ENCODE measurements at regions not wholly inside any gene's neighbourhood (a gene's known extent, or its start where the extent isn't known, plus 50 kb on each side); places are given as distances from the start of the nearest gene placed in this dataset.

DNA sequence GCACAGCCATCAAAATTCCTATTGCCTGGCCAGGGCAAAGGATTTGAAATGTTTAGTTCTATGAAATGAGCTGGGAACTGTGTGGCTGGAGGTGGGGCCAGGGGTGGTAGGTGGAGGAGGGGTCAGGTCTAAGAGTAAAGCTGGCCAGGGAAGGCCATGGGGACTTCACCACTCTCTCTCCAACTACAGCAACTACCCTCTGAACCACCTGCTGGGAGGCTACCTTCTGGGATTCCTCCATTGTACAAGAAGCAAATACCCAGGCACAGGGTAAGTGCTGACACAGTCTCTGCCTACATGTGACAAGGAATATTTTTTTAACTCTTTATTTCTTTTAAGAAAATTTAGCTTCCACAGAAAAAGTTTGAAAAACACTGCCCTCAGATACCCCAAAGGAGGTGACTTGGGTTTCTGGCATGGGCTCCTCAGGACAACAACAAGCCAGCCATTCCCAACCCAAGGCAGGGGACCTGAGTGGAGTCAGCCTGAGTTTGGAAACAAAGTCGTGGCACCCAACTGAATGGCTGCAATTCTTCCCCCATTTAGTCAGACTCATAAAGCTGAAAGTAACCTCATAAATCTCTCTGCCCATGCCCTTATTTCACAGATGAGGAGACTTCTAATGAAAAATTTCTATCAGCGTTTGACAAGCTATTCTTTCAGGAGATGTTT lies 593.8 kb upstream of the DIPK2B start:
- POLR2A ChIA-PET, result no interaction called here
- WGBS (ENCODE audit: insufficient coverage, low coverage, missing lambda C conversion rate), result 4% methylated on average over 2 of the region's 2 CpGs
- intact Hi-C loops (cut with micrococcal nuclease), result no loop called here
- TF ChIP-seq ILK (tag; IDR thresholded peaks at IDR 0.05; ENCODE audit: borderline replicate concordance, low read depth), result no peak
- no peak for TF ChIP-seq ZNF699 (CRISPR knock-in tag; IDR thresholded peaks at IDR 0.05; ENCODE audit: insufficient replicate concordance)
- no peak for TF ChIP-seq EP300 (IDR thresholded peaks at IDR 0.05; ENCODE audit: low read length)
- no peak for TF ChIP-seq ZBTB17 (CRISPR knock-in tag; IDR thresholded peaks at IDR 0.05)
- TF ChIP-seq, protein P1, sequence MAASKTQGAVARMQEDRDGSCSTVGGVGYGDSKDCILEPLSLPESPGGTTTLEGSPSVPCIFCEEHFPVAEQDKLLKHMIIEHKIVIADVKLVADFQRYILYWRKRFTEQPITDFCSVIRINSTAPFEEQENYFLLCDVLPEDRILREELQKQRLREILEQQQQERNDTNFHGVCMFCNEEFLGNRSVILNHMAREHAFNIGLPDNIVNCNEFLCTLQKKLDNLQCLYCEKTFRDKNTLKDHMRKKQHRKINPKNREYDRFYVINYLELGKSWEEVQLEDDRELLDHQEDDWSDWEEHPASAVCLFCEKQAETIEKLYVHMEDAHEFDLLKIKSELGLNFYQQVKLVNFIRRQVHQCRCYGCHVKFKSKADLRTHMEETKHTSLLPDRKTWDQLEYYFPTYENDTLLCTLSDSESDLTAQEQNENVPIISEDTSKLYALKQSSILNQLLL (CRISPR knock-in tag; IDR thresholded peaks at IDR 0.05; ENCODE audit: borderline replicate concordance), result no peak
- TF ChIP-seq GTF2F1 (IDR thresholded peaks at IDR 0.05; ENCODE audit: low read depth, low read length), result no peak
- TF ChIP-seq TEAD4 (IDR thresholded peaks at IDR 0.05; ENCODE audit: low read length), result no peak
- no peak for TF ChIP-seq TEAD4 (CRISPR knock-in tag; IDR thresholded peaks at IDR 0.05; ENCODE audit: borderline replicate concordance)
- TF ChIP-seq, protein P2, sequence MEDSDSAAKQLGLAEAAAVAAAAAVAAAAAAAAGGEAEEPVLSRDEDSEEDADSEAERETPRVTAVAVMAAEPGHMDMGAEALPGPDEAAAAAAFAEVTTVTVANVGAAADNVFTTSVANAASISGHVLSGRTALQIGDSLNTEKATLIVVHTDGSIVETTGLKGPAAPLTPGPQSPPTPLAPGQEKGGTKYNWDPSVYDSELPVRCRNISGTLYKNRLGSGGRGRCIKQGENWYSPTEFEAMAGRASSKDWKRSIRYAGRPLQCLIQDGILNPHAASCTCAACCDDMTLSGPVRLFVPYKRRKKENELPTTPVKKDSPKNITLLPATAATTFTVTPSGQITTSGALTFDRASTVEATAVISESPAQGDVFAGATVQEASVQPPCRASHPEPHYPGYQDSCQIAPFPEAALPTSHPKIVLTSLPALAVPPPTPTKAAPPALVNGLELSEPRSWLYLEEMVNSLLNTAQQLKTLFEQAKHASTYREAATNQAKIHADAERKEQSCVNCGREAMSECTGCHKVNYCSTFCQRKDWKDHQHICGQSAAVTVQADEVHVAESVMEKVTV (CRISPR knock-in tag; IDR thresholded peaks at IDR 0.05), result no peak
- TF ChIP-seq, protein P3, sequence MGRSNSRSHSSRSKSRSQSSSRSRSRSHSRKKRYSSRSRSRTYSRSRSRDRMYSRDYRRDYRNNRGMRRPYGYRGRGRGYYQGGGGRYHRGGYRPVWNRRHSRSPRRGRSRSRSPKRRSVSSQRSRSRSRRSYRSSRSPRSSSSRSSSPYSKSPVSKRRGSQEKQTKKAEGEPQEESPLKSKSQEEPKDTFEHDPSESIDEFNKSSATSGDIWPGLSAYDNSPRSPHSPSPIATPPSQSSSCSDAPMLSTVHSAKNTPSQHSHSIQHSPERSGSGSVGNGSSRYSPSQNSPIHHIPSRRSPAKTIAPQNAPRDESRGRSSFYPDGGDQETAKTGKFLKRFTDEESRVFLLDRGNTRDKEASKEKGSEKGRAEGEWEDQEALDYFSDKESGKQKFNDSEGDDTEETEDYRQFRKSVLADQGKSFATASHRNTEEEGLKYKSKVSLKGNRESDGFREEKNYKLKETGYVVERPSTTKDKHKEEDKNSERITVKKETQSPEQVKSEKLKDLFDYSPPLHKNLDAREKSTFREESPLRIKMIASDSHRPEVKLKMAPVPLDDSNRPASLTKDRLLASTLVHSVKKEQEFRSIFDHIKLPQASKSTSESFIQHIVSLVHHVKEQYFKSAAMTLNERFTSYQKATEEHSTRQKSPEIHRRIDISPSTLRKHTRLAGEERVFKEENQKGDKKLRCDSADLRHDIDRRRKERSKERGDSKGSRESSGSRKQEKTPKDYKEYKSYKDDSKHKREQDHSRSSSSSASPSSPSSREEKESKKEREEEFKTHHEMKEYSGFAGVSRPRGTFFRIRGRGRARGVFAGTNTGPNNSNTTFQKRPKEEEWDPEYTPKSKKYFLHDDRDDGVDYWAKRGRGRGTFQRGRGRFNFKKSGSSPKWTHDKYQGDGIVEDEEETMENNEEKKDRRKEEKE (IDR thresholded peaks at IDR 0.05; ENCODE audit: borderline replicate concordance in 1 of 2, control insufficient read depth in 1 of 2, low read depth in 2 of 2, low read length in 1 of 2), result no peak
- TF ChIP-seq, protein P4, sequence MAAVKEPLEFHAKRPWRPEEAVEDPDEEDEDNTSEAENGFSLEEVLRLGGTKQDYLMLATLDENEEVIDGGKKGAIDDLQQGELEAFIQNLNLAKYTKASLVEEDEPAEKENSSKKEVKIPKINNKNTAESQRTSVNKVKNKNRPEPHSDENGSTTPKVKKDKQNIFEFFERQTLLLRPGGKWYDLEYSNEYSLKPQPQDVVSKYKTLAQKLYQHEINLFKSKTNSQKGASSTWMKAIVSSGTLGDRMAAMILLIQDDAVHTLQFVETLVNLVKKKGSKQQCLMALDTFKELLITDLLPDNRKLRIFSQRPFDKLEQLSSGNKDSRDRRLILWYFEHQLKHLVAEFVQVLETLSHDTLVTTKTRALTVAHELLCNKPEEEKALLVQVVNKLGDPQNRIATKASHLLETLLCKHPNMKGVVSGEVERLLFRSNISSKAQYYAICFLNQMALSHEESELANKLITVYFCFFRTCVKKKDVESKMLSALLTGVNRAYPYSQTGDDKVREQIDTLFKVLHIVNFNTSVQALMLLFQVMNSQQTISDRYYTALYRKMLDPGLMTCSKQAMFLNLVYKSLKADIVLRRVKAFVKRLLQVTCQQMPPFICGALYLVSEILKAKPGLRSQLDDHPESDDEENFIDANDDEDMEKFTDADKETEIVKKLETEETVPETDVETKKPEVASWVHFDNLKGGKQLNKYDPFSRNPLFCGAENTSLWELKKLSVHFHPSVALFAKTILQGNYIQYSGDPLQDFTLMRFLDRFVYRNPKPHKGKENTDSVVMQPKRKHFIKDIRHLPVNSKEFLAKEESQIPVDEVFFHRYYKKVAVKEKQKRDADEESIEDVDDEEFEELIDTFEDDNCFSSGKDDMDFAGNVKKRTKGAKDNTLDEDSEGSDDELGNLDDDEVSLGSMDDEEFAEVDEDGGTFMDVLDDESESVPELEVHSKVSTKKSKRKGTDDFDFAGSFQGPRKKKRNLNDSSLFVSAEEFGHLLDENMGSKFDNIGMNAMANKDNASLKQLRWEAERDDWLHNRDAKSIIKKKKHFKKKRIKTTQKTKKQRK (IDR thresholded peaks at IDR 0.05; ENCODE audit: borderline replicate concordance, low read depth, low read length), result no peak
- Histone ChIP-seq H3K27me3 (ENCODE audit: control insufficient read depth in 2 of 2, insufficient read depth in 2 of 2, low read length in 2 of 2) (no peaks in the 10 kb centered on the region; a peak in 1 of 5 replicates), H4K20me1 (replicated peaks; ENCODE audit: control insufficient read depth, insufficient read depth, low read length) (no peaks in the 10 kb centered on the region), H3K4me2 (ENCODE audit: insufficient read depth, low read length) (no peak overlapping the region), H3K9me3 (replicated peaks; ENCODE audit: control insufficient read depth, insufficient read depth, low read depth, low read length) (no peaks in the 10 kb centered on the region), H3K36me3 (ENCODE audit: control insufficient read depth, insufficient read depth, low read length) (no peaks in the 10 kb centered on the region), H3K79me2 (ENCODE audit: control insufficient read depth, insufficient read depth, low read length) (no peaks in the 10 kb centered on the region), H3K4me3 (no peak overlapping the region), H3K9me1 (ENCODE audit: control insufficient read depth, insufficient read depth, low read length) (no peaks in the 10 kb centered on the region), H3K4me1 (replicated peaks in 1 of 2; ENCODE audit: control insufficient read depth in 2 of 2, insufficient read depth in 2 of 2, low read length in 2 of 2) (no peaks in the 10 kb centered on the region), H3K27ac (ENCODE audit: extremely low read depth, low read depth, low read length) (no peak overlapping the region), H2AFZ (ENCODE audit: low read depth, low read length) (no peak overlapping the region), H3K9ac (ENCODE audit: insufficient read depth in 1 of 2, low read depth in 2 of 2, low read length in 2 of 2) (no peak overlapping the region)
- in situ Hi-C loops (cut with MboI), result no loop called here
- FAIRE-seq, result no peak
- no TSS peak for BruUV-seq (replicated peaks)
- ATAC-seq, result no peak
- CTCF ChIA-PET (ENCODE audit: low intra/inter-chr PET ratio), result no interaction called here
- DNase-seq (ENCODE audit: extremely low read depth in 1 of 4, low spot score in 3 of 4), result no peak
